Gastrocnemius medialis (tissue), 4 donors: ENCODE measurements at regions not wholly inside any gene's neighbourhood (a gene's known extent, or its start where the extent isn't known, plus 50 kb on each side); places are given as distances from the start of the nearest gene placed in this dataset.
"Not testable (repeated sequence)": the region's sequence is repeated elsewhere in the genome, so short reads cannot be mapped to it uniquely, and the experiment has no call there.

Experiments used
- ATAC-seq, 2 donors: fragments of 150-250 bp; one replicate each; pipeline ENCODE4 v1.9.1; 2016
- DNase-seq, 2 donors: peaks; one replicate each; pipeline ENCODE4 v3.0.0-alpha.2; 2019
- H3K27ac ChIP-seq, 4 donors: fragments of 200-600 bp; sonication (generic); 1 replicate in 1 of 4; 2 replicates in 3 of 4; pipeline ENCODE4 v1.5.1; 2016 to 2018; ENCODE audit warnings: mild to moderate bottlenecking in 2 of 4, moderate library complexity in 1 of 4
- H3K27me3 ChIP-seq, 3 donors: fragments of 200-600 bp; sonication (generic) in 2 of 3; 1 replicate in 1 of 3; 2 replicates in 2 of 3; pipeline versions ENCODE4 v1.5.1 to v1.6.0; 2016 to 2019; ENCODE audit warnings: mild to moderate bottlenecking in 1 of 3, moderate library complexity in 1 of 3
- H3K36me3 ChIP-seq, 2 donors: fragments of 200-600 bp; sonication (generic) in 1 of 2; one replicate each; pipeline ENCODE4 v1.5.1; 2017 to 2018
- H3K4me1 ChIP-seq, 2 donors: fragments of 200-600 bp; sonication (generic) in 1 of 2; one replicate each; pipeline ENCODE4 v1.5.1; 2016 to 2017; ENCODE audit warnings: mild to moderate bottlenecking in 2 of 2
- H3K4me3 ChIP-seq, 4 donors: fragments of 200-600 bp; sonication (generic) in 3 of 4; 1 replicate in 1 of 4; 2 replicates in 3 of 4; pipeline ENCODE4 v1.5.1; 2016 to 2019; ENCODE audit warnings: mild to moderate bottlenecking in 2 of 4
- H3K9me3 ChIP-seq, 3 donors: fragments of 200-600 bp; sonication (generic) in 2 of 3; 1 replicate in 1 of 3; 2 replicates in 2 of 3; pipeline ENCODE4 v1.5.1; 2016 to 2019
- CTCF ChIP-seq, 5 experiments: fragments of 450-650 bp in 3 of 5; fragments of 200-600 bp in 2 of 5; sonication (generic) in 2 of 5; IDR thresholded peaks in 4 of 5; conservative IDR thresholded peaks in 1 of 5; 1 replicate in 4 of 5; 2 replicates in 1 of 5; pipeline ENCODE4 v1.5.1; 2016 to 2019; ENCODE audit warnings: antibody characterized with exemption in 5 of 5, mild to moderate bottlenecking in 3 of 5, moderate library complexity in 3 of 5
- POLR2A ChIP-seq, 2 donors: fragments of 450-650 bp; IDR thresholded peaks; one replicate each; pipeline ENCODE4 v1.6.1; 2017; ENCODE audit warnings: antibody characterized with exemption in 2 of 2, mild to moderate bottlenecking in 2 of 2, moderate library complexity in 2 of 2
- in situ Hi-C, 4 donors: fragments of 200-750 bp; cut with MboI; loops; one replicate each; pipeline versions ENCODE4 v1.15.0 to v1.8.0; 2017; ENCODE audit warnings: low sequenced_read_pairs in 4 of 4
- intact Hi-C: fragments of 100-400 bp; cut with DNase I; formaldehyde crosslinking; loops from one replicate; pipeline ENCODE4 v1.15.1; 2023; ENCODE audit warnings: low total_unique reads

- Histone ChIP-seq H3K27ac (no peak overlapping the region), H3K9me3 (no peaks in the 10 kb centered on the region), H3K4me1 (no peaks in the 10 kb centered on the region), H3K27me3 (no peaks in the 10 kb centered on the region), H3K4me3 (no peak overlapping the region), H3K36me3 (no peaks in the 10 kb centered on the region)
- in situ Hi-C loops (no loop called here), intact Hi-C loops (no loop called here)
- no peak for DNase-seq
- TF ChIP-seq CTCF (IDR thresholded peaks at IDR 0.05 in 4 of 5, conservative IDR thresholded peaks at IDR 0.05 in 1 of 5) (no peak), POLR2A (IDR thresholded peaks at IDR 0.05) (no peak)
- no peak for ATAC-seq
These were observed 507.4 kb upstream of the COBL start for GRCh38 chr7:51824050-51824449.

- intact Hi-C loops (no loop called here), in situ Hi-C loops (no loop called here)
- no peak overlapping the region for H3K4me3 ChIP-seq
- no peak for TF ChIP-seq CTCF (IDR thresholded peaks at IDR 0.05 in 4 of 5, conservative IDR thresholded peaks at IDR 0.05 in 1 of 5)
- no peak for TF ChIP-seq POLR2A (IDR thresholded peaks at IDR 0.05)
- ATAC-seq (no peak), DNase-seq (no peak)
- H3K4me1 ChIP-seq, result no peaks in the 10 kb centered on the region
- no peaks in the 10 kb centered on the region for H3K27me3 ChIP-seq
- no peaks in the 10 kb centered on the region for H3K36me3 ChIP-seq
- no peak overlapping the region for H3K27ac ChIP-seq
- no peaks in the 10 kb centered on the region for H3K9me3 ChIP-seq
These were observed 506.8 kb upstream of the COBL start for GRCh38 chr7:51823437-51823836.

GRCh38 chr7:51817694-51818225, 501.2 kb upstream of the COBL start:
- Histone ChIP-seq H3K9me3 (no peaks in the 10 kb centered on the region), H3K4me1 (no peaks in the 10 kb centered on the region), H3K27me3 (no peaks in the 10 kb centered on the region), H3K36me3 (no peaks in the 10 kb centered on the region), H3K4me3 (no peak overlapping the region), H3K27ac (no peak overlapping the region)
- peak in 1 of 2 donors; percentile 39 for ATAC-seq
- intact Hi-C loops (no loop called here), in situ Hi-C loops (no loop called here)
- no peak for DNase-seq
- no peak for TF ChIP-seq POLR2A (IDR thresholded peaks at IDR 0.05)
- TF ChIP-seq CTCF (IDR thresholded peaks at IDR 0.05 in 4 of 5, conservative IDR thresholded peaks at IDR 0.05 in 1 of 5), result no peak

- H3K4me3 ChIP-seq, intact Hi-C loops, H3K9me3 ChIP-seq, H3K4me1 ChIP-seq, H3K27me3 ChIP-seq, DNase-seq, ATAC-seq, H3K27ac ChIP-seq, in situ Hi-C loops, H3K36me3 ChIP-seq: not testable (repeated sequence)
These were observed 489.3 kb upstream of the COBL start for GRCh38 chr7:51805783-51806431.

- no peaks in the 10 kb centered on the region for H3K9me3 ChIP-seq
- H3K4me1 ChIP-seq, result no peaks in the 10 kb centered on the region
- H3K4me3 ChIP-seq, result no peak overlapping the region
- ATAC-seq, result no peak
- H3K36me3 ChIP-seq, result no peaks in the 10 kb centered on the region
- intact Hi-C loops, result no loop called here
- no peak for DNase-seq
- no peaks in the 10 kb centered on the region for H3K27me3 ChIP-seq
- in situ Hi-C loops, result no loop called here
- no peak overlapping the region for H3K27ac ChIP-seq
- TF ChIP-seq CTCF (IDR thresholded peaks at IDR 0.05 in 4 of 5, conservative IDR thresholded peaks at IDR 0.05 in 1 of 5), result no peak
- TF ChIP-seq POLR2A (IDR thresholded peaks at IDR 0.05), result no peak
These were observed 486.1 kb upstream of the COBL start for GRCh38 chr7:51802718-51803117.
